ENCODE measurements at regions not wholly inside any gene's neighbourhood (a gene's known extent, or its start where the extent isn't known, plus 50 kb on each side); places are given as distances from the start of the nearest gene placed in this dataset.
A peak's percentile ranks its signal among the peaks of the same experiment; 100 is the strongest.

DNA sequence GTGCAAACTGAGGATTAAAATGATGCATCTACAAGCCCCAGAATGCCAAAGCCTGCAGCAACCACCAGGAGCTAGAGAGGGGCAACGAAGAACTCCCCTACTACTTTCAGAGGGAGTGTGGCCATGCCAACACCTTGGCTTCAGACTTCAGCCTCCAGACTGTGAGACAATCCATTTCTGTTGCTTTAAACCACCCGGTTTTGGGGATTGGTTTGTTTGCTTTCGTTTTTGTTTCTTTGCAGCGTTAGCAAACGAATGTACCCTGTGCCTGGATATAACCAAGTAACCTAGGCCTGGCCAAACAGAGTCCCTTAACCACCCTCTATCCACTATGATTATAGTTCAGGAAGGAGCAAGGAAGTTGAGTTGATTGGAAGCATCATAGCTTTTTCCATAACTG is 171.2 kb upstream of the NCK2 start:
- peaks cover 0 to 7% (median 0%) of the 10 kb centered on the region in 4 donors for H3K4me1 ChIP-seq (ENCODE audit: control insufficient read depth in 4 of 4, insufficient read depth in 4 of 4, low read length in 3 of 4)
- H3K4me3 ChIP-seq (ENCODE audit: low read depth in 1 of 3, low read length in 3 of 3): no peak overlapping the region
- no peaks in the 10 kb centered on the region for H3K9me3 ChIP-seq (ENCODE audit: control insufficient read depth in 4 of 4, low read length in 3 of 4)
- WGBS: 47% methylated on average over 5 of the region's 5 CpGs
- H3K27me3 ChIP-seq (ENCODE audit: control insufficient read depth in 4 of 4, insufficient read depth in 4 of 4, low read length in 3 of 4): peaks cover 0 to 21% (median 0%) of the 10 kb centered on the region in 4 donors
- H3K36me3 ChIP-seq (ENCODE audit: control insufficient read depth in 4 of 4, insufficient read depth in 3 of 4, low read depth in 1 of 4, low read length in 3 of 4): no peaks in the 10 kb centered on the region
- DNase-seq (ENCODE audit: low spot score): no peak
- no peak overlapping the region for H3K27ac ChIP-seq (ENCODE audit: low read depth in 1 of 2, low read length in 2 of 2)
- H3K9ac ChIP-seq (ENCODE audit: low read depth in 1 of 2, low read length in 2 of 2): no peak overlapping the region
- TF ChIP-seq JUND (IDR thresholded peaks at IDR 0.05) (no peak), NR2F2 (IDR thresholded peaks at IDR 0.05) (no peak), ATF3 (IDR thresholded peaks at IDR 0.05) (no peak), HNF4G (IDR thresholded peaks at IDR 0.05) (no peak), EGR1 (IDR thresholded peaks at IDR 0.05; ENCODE audit: low read depth in 2 of 2) (no peak), FOXA1 (IDR thresholded peaks at IDR 0.05) (no peak), GABPA (IDR thresholded peaks at IDR 0.05 in 1 of 2, conservative IDR thresholded peaks at IDR 0.05 in 1 of 2) (no peak), HNF4A (conservative IDR thresholded peaks at IDR 0.05) (no peak), FOXA2 (IDR thresholded peaks at IDR 0.05) (no peak), TAF1 (conservative IDR thresholded peaks at IDR 0.05) (no peak), RXRA (IDR thresholded peaks at IDR 0.05) (no peak), RAD21 (IDR thresholded peaks at IDR 0.05) (no peak), SP1 (IDR thresholded peaks at IDR 0.05) (no peak)
- TF ChIP-seq, protein P1, sequence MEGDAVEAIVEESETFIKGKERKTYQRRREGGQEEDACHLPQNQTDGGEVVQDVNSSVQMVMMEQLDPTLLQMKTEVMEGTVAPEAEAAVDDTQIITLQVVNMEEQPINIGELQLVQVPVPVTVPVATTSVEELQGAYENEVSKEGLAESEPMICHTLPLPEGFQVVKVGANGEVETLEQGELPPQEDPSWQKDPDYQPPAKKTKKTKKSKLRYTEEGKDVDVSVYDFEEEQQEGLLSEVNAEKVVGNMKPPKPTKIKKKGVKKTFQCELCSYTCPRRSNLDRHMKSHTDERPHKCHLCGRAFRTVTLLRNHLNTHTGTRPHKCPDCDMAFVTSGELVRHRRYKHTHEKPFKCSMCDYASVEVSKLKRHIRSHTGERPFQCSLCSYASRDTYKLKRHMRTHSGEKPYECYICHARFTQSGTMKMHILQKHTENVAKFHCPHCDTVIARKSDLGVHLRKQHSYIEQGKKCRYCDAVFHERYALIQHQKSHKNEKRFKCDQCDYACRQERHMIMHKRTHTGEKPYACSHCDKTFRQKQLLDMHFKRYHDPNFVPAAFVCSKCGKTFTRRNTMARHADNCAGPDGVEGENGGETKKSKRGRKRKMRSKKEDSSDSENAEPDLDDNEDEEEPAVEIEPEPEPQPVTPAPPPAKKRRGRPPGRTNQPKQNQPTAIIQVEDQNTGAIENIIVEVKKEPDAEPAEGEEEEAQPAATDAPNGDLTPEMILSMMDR (IDR thresholded peaks at IDR 0.05; ENCODE audit: low read depth, low read length, missing input control): no peak
- TF ChIP-seq, protein P2, sequence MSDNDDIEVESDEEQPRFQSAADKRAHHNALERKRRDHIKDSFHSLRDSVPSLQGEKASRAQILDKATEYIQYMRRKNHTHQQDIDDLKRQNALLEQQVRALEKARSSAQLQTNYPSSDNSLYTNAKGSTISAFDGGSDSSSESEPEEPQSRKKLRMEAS (IDR thresholded peaks at IDR 0.05): no peak
- TF ChIP-seq, protein P3, sequence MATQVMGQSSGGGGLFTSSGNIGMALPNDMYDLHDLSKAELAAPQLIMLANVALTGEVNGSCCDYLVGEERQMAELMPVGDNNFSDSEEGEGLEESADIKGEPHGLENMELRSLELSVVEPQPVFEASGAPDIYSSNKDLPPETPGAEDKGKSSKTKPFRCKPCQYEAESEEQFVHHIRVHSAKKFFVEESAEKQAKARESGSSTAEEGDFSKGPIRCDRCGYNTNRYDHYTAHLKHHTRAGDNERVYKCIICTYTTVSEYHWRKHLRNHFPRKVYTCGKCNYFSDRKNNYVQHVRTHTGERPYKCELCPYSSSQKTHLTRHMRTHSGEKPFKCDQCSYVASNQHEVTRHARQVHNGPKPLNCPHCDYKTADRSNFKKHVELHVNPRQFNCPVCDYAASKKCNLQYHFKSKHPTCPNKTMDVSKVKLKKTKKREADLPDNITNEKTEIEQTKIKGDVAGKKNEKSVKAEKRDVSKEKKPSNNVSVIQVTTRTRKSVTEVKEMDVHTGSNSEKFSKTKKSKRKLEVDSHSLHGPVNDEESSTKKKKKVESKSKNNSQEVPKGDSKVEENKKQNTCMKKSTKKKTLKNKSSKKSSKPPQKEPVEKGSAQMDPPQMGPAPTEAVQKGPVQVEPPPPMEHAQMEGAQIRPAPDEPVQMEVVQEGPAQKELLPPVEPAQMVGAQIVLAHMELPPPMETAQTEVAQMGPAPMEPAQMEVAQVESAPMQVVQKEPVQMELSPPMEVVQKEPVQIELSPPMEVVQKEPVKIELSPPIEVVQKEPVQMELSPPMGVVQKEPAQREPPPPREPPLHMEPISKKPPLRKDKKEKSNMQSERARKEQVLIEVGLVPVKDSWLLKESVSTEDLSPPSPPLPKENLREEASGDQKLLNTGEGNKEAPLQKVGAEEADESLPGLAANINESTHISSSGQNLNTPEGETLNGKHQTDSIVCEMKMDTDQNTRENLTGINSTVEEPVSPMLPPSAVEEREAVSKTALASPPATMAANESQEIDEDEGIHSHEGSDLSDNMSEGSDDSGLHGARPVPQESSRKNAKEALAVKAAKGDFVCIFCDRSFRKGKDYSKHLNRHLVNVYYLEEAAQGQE (IDR thresholded peaks at IDR 0.05): no peak

- 79% methylated on average over 9 of the region's 9 CpGs for WGBS
- Histone ChIP-seq H3K9me3 (ENCODE audit: control insufficient read depth in 4 of 4, low read length in 3 of 4) (no peaks in the 10 kb centered on the region), H3K36me3 (ENCODE audit: control insufficient read depth in 4 of 4, insufficient read depth in 3 of 4, low read depth in 1 of 4, low read length in 3 of 4) (no peaks in the 10 kb centered on the region), H3K27me3 (ENCODE audit: control insufficient read depth in 4 of 4, insufficient read depth in 4 of 4, low read length in 3 of 4) (peaks cover 0 to 22% (median 1%) of the 10 kb centered on the region in 4 donors), H3K4me3 (ENCODE audit: low read depth in 1 of 3, low read length in 3 of 3) (no peak overlapping the region), H3K9ac (ENCODE audit: low read depth in 1 of 2, low read length in 2 of 2) (no peak overlapping the region), H3K4me1 (ENCODE audit: control insufficient read depth in 4 of 4, insufficient read depth in 4 of 4, low read length in 3 of 4) (peaks cover 0 to 7% (median 0%) of the 10 kb centered on the region in 4 donors), H3K27ac (ENCODE audit: low read depth in 1 of 2, low read length in 2 of 2) (no peak overlapping the region)
- no peak for DNase-seq (ENCODE audit: low spot score)
- peak; percentile 57 for TF ChIP-seq NR2F2 (IDR thresholded peaks at IDR 0.05)
- no peak for TF ChIP-seq YY1 (IDR thresholded peaks at IDR 0.05)
These were observed 172.7 kb upstream of the FHL2 start for GRCh38 chr2:105571445-105571987.

Data from liver (tissue), 8 donors.